ENCODE measurements at regions not wholly inside any gene's neighbourhood (a gene's known extent, or its start where the extent isn't known, plus 50 kb on each side); places are given as distances from the start of the nearest gene placed in this dataset.
"Not testable (repeated sequence)": the region's sequence is repeated elsewhere in the genome, so short reads cannot be mapped to it uniquely, and the experiment has no call there.

GRCh38 chr5:60546207-60546606 is 153.8 kb downstream of the DEPDC1B start:
- H3K4me3 Mint-ChIP-seq, result no peak overlapping the region
- H3K4me1 Mint-ChIP-seq, result no peaks in the 10 kb centered on the region
- no peak overlapping the region for H3K27ac Mint-ChIP-seq

GRCh38 chr5:60545551-60545950 is 154.4 kb downstream of the DEPDC1B start:
- CTCF ChIA-PET, result no interaction called here
- no peak overlapping the region for H3K4me3 Mint-ChIP-seq
- H3K36me3 Mint-ChIP-seq, result no peaks in the 10 kb centered on the region
- H3K27ac Mint-ChIP-seq, result no peak overlapping the region
- H3K9me3 Mint-ChIP-seq (ENCODE audit: low read depth), result no peaks in the 10 kb centered on the region
- ATAC-seq, result no peak
- DNase-seq, result no peak
- no peaks in the 10 kb centered on the region for H3K4me1 Mint-ChIP-seq
- no peaks in the 10 kb centered on the region for H3K27me3 Mint-ChIP-seq

More at GRCh38 chr5:60546207-60546606, 153.8 kb downstream of the DEPDC1B start:
- CTCF ChIA-PET, result no interaction called here
- Mint-ChIP-seq H3K36me3 (no peaks in the 10 kb centered on the region), H3K27me3 (no peaks in the 10 kb centered on the region), H3K9me3 (ENCODE audit: low read depth) (no peaks in the 10 kb centered on the region)
- DNase-seq (no peak), ATAC-seq (no peak)

GRCh38 chr5:60544142-60544541 is 155.8 kb downstream of the DEPDC1B start:
- ATAC-seq (no peak), DNase-seq (no peak)
- no peaks in the 10 kb centered on the region for H3K4me1 Mint-ChIP-seq
- H3K4me3 Mint-ChIP-seq, result no peak overlapping the region
- H3K27ac Mint-ChIP-seq, result no peak overlapping the region
- H3K9me3 Mint-ChIP-seq (ENCODE audit: low read depth), result no peaks in the 10 kb centered on the region
- no peaks in the 10 kb centered on the region for H3K27me3 Mint-ChIP-seq
- CTCF ChIA-PET, result no interaction called here
- no peaks in the 10 kb centered on the region for H3K36me3 Mint-ChIP-seq

GRCh38 chr5:60541980-60542379 is 158.0 kb downstream of the DEPDC1B start:
- Mint-ChIP-seq H3K4me3 (no peak overlapping the region), H3K9me3 (ENCODE audit: low read depth) (no peaks in the 10 kb centered on the region), H3K27me3 (no peaks in the 10 kb centered on the region), H3K4me1 (no peaks in the 10 kb centered on the region), H3K36me3 (no peaks in the 10 kb centered on the region), H3K27ac (no peak overlapping the region)
- CTCF ChIA-PET, result no interaction called here
- no peak for ATAC-seq
- DNase-seq, result no peak

GRCh38 chr5:60540856-60541805 is 158.8 kb downstream of the DEPDC1B start:
- Mint-ChIP-seq H3K27ac (no peak overlapping the region), H3K9me3 (ENCODE audit: low read depth) (no peaks in the 10 kb centered on the region), H3K4me3 (no peak overlapping the region), H3K4me1 (no peaks in the 10 kb centered on the region), H3K36me3 (no peaks in the 10 kb centered on the region), H3K27me3 (no peaks in the 10 kb centered on the region)
- no peak for DNase-seq
- CTCF ChIA-PET, result no interaction called here
- no peak for ATAC-seq

GRCh38 chr5:60538955-60539866 is 160.8 kb downstream of the DEPDC1B start:
- no peaks in the 10 kb centered on the region for H3K36me3 Mint-ChIP-seq
- H3K9me3 Mint-ChIP-seq (ENCODE audit: low read depth), result no peaks in the 10 kb centered on the region
- ATAC-seq (no peak), DNase-seq (no peak)
- H3K27me3 Mint-ChIP-seq, result no peaks in the 10 kb centered on the region
- no peaks in the 10 kb centered on the region for H3K4me1 Mint-ChIP-seq
- H3K27ac Mint-ChIP-seq, result no peak overlapping the region
- CTCF ChIA-PET, result no interaction called here
- H3K4me3 Mint-ChIP-seq, result no peak overlapping the region

- Mint-ChIP-seq H3K36me3 (no peaks in the 10 kb centered on the region), H3K4me3 (no peak overlapping the region), H3K4me1 (no peaks in the 10 kb centered on the region), H3K9me3 (ENCODE audit: low read depth) (no peaks in the 10 kb centered on the region), H3K27me3 (no peaks in the 10 kb centered on the region), H3K27ac (no peak overlapping the region)
- CTCF ChIA-PET, result no interaction called here
- ATAC-seq (no peak), DNase-seq (no peak)
These were observed 161.5 kb downstream of the DEPDC1B start for GRCh38 chr5:60538426-60538825.

GRCh38 chr5:60535951-60536350 is 164.0 kb downstream of the DEPDC1B start:
- CTCF ChIA-PET, result no interaction called here

GRCh38 chr5:60535198-60535597 is 164.8 kb downstream of the DEPDC1B start:
- Mint-ChIP-seq H3K27me3 (no peaks in the 10 kb centered on the region), H3K36me3 (no peaks in the 10 kb centered on the region), H3K4me1 (no peaks in the 10 kb centered on the region), H3K27ac (no peak overlapping the region), H3K9me3 (ENCODE audit: low read depth) (no peaks in the 10 kb centered on the region), H3K4me3 (no peak overlapping the region)
- CTCF ChIA-PET, result no interaction called here
- no peak for DNase-seq
- ATAC-seq, result no peak

More at GRCh38 chr5:60535951-60536350, 164.0 kb downstream of the DEPDC1B start:
- Mint-ChIP-seq H3K36me3 (no peaks in the 10 kb centered on the region), H3K4me3 (no peak overlapping the region), H3K27me3 (no peaks in the 10 kb centered on the region), H3K9me3 (ENCODE audit: low read depth) (no peaks in the 10 kb centered on the region), H3K4me1 (no peaks in the 10 kb centered on the region), H3K27ac (no peak overlapping the region)
- no peak for DNase-seq
- ATAC-seq, result no peak

- CTCF ChIA-PET, result no interaction called here
- no peak overlapping the region for H3K4me3 Mint-ChIP-seq
- ATAC-seq (no peak), DNase-seq (no peak)
- H3K9me3 Mint-ChIP-seq (ENCODE audit: low read depth), result no peaks in the 10 kb centered on the region
- H3K36me3 Mint-ChIP-seq, result no peaks in the 10 kb centered on the region
- no peak overlapping the region for H3K27ac Mint-ChIP-seq
- H3K27me3 Mint-ChIP-seq, result no peaks in the 10 kb centered on the region
- H3K4me1 Mint-ChIP-seq, result no peaks in the 10 kb centered on the region
These were observed 166.2 kb downstream of the DEPDC1B start for GRCh38 chr5:60533789-60534188.

- DNase-seq; H3K4me3 Mint-ChIP-seq; H3K27ac Mint-ChIP-seq; H3K4me1 Mint-ChIP-seq; H3K27me3 Mint-ChIP-seq; H3K36me3 Mint-ChIP-seq; H3K9me3 Mint-ChIP-seq (ENCODE audit: low read depth); ATAC-seq; CTCF ChIA-PET: not testable (repeated sequence)
These were observed 167.2 kb downstream of the DEPDC1B start for GRCh38 chr5:60532796-60533195.

- H3K9me3 Mint-ChIP-seq (ENCODE audit: low read depth); CTCF ChIA-PET: not testable (repeated sequence)
These were observed 169.7 kb downstream of the DEPDC1B start for GRCh38 chr5:60530144-60530848.

GRCh38 chr5:60529001-60529400 is 171.0 kb downstream of the DEPDC1B start:
- DNase-seq (no peak), ATAC-seq (no peak)
- peaks cover 7% of the 10 kb centered on the region for H3K27me3 Mint-ChIP-seq
- no peaks in the 10 kb centered on the region for H3K36me3 Mint-ChIP-seq
- no peak overlapping the region for H3K4me3 Mint-ChIP-seq
- CTCF ChIA-PET, result no interaction called here
- no peaks in the 10 kb centered on the region for H3K4me1 Mint-ChIP-seq
- H3K9me3 Mint-ChIP-seq (ENCODE audit: low read depth), result no peaks in the 10 kb centered on the region
- H3K27ac Mint-ChIP-seq, result no peak overlapping the region

More at GRCh38 chr5:60530144-60530848, 169.7 kb downstream of the DEPDC1B start:
- H3K36me3 Mint-ChIP-seq, H3K27me3 Mint-ChIP-seq, ATAC-seq, H3K27ac Mint-ChIP-seq, H3K4me3 Mint-ChIP-seq, H3K4me1 Mint-ChIP-seq, DNase-seq: not testable (repeated sequence)
